ENCODE measurements at regions not wholly inside any gene's neighbourhood (a gene's known extent, or its start where the extent isn't known, plus 50 kb on each side); places are given as distances from the start of the nearest gene placed in this dataset.
"Not testable (repeated sequence)": the region's sequence is repeated elsewhere in the genome, so short reads cannot be mapped to it uniquely, and the experiment has no call there.

DNA sequence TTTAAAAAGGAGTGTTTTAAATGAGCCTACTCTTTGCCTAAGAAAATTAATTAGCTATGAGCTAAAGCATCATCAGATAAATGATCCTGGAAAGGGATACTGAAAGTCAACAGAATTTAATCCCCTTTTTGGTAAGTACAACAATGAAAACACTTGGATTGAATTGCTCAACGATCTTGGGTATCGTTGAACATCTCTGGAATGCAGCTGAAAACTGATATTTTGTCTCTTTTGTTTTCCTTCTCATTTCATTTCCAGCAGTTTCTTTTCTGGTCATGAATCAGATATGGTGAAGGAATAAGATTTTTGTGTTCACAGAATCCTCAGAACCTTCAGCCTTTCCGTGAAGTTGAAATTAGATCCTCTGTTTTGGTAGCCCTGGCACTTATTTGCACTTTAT is 771.2 kb downstream of the FSCB start:
- DNase-seq (ENCODE audit: low spot score): no peak

DNA sequence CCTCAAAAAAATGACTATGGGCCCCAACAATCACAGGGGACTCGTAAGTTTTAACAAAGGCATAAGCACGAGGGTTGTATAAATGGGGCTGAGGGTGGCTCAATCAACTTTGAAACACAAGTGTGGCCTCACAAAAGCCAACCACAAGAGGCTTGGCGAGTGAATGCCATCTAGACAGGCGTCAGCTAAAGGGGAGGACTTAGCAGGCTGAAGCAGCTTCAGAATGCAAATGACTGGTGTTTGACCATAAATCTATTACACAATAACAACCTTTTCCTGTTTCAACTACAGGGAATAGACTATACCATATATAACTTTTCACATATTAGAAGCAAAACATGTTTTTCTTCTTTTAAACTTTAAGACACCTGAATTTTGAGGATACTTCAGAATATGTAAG is 777.9 kb downstream of the FSCB start:
- DNase-seq (ENCODE audit: low spot score): no peak

DNA sequence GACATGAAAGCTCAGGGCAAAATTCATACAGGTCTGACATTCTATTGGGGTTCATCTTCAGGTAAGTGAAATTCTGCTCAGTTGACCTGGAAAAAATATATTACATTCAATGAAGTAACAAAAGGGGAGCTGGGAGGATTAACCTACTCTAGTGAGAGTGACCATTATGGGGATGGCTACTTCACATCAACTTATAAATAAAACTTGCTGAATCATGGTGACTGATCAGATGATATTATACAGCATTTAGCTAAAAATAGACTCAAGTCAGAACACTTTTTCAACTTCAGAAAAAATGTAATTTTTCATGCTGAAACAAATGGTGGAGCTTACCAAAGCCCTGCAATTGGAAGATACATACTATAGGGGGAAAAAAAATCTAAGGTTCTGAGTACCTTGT is 800.2 kb downstream of the FSCB start:
- no peak for DNase-seq (ENCODE audit: low spot score)

DNA sequence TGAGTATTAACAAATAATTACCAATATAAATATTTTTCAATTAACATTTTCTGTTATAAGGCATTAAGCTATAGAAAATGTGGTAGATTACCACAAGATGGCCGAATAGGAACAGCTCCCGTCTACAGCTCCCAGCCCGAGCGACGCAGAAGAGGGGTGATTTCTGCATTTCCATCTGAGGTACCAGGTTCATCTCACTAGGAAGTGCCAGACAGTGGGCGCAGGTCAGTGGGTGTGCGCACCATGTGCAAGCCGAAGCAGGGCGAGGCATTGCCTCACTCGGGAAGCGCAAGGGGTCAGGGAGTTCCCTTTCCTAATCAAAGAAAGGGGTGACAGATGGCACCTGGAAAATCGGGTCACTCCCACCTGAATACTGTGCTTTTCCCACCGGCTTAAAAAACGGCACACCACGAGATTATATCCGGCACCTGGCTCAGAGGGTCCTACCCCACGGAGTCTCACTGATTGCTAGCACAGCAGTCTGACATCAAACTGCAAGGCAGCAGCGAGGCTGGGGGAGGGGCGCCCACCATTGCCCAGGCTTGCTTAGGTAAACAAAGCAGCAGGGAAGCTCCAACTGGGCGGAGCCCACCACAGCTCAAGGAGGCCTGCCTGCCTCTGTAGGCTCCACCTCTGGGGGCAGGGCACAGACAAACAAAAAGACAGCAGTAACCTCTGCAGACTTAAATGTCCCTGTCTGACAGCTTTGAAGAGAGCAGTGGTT is 808.4 kb downstream of the FSCB start:
- DNase-seq (ENCODE audit: low spot score): not testable (repeated sequence)

DNA sequence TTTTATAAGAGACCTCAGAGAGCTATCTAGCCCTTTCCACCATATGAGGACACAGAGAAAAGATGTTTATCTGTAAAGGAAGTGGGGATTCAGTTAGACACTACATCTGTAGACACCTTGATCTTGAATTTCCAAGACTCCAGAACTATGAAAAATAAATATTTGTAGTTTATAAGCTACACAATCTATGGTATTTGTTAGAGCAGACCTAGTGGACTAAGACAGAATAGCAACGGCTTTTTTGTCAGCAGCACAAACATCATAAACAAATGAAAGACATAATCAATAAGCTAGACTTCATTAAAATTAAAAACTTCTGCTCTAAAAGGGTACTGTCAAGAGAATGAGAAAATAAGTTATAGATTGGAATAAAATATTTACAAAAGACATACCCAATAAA is 810.1 kb downstream of the FSCB start:
- no peak for DNase-seq (ENCODE audit: low spot score)

DNA sequence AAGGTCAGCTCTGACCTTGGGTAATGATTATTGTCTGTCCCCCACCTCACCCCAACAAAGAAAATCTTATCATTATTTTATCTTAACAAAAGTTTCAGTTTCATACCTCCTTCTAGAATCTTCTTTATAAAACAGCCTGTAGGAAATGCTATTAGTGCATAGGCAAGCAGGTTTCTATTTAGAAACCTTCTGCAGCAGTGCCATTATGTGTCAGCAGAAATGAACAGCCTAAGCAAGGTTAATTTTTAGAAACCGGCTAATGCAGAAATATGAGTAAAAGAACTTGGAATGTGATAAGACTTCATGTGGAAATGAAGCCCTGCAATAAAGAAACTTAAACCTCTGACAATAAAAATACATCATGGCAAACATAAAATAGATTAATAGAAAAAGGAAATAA is 814.4 kb downstream of the FSCB start:
- no peak for DNase-seq (ENCODE audit: low spot score)

DNA sequence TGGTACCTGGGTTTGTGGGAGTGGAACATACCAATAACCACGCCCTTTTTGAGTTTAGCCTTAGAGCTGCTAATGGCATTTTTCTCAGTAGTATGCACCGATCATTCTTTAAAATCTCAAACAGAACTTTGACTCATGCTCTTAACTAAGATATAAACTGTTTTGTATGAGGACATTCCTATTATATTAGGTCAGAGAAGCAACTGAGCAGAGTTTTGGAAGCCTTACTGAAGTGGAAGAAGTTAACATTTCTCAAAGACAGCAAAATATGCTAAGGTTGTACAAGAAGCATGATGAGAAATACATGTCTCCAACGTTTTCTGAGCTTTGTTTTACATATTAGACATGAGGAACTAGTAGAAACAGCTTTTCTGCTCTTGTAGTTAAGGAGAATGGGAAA is 819.2 kb downstream of the FSCB start:
- DNase-seq (ENCODE audit: low spot score): no peak

DNA sequence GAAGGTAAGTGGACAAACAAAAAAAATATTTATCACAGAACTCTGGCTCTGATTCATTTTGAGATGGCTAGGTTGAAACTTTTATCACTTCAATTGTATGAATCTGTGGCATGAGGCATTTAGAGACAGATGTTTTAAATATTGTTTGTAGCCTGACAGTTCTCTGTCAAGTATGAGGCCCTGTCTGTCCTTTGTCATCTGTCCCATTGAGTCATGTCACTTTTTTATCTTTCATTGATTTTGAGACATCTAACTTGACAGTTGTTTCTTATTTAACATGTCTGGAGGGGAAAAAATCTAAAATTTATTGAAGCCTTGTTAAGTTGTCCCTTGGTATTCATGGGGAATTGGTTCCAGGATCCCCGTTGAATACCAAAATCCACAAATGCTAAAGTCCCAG is 829.5 kb downstream of the FSCB start:
- DNase-seq (ENCODE audit: low spot score): no peak

DNA sequence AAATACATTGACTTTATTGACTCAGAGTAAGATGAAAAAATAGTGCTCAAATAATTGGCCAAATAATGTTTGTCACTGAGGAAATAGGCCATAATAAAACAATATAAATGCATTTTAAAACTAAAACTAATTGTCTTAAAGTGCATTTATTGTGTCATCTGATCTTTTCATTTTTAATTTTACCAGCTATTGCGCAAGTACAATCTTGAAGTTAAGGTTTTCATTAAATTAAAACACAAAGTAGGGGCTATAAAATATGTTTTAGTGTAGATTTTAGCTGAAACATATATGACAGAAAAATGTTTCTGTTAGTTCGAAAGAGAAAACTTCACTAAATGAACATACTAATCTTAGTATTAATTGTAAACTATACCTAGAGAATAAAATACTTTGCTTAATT is 832.8 kb downstream of the FSCB start:
- DNase-seq (ENCODE audit: low spot score): no peak

DNA sequence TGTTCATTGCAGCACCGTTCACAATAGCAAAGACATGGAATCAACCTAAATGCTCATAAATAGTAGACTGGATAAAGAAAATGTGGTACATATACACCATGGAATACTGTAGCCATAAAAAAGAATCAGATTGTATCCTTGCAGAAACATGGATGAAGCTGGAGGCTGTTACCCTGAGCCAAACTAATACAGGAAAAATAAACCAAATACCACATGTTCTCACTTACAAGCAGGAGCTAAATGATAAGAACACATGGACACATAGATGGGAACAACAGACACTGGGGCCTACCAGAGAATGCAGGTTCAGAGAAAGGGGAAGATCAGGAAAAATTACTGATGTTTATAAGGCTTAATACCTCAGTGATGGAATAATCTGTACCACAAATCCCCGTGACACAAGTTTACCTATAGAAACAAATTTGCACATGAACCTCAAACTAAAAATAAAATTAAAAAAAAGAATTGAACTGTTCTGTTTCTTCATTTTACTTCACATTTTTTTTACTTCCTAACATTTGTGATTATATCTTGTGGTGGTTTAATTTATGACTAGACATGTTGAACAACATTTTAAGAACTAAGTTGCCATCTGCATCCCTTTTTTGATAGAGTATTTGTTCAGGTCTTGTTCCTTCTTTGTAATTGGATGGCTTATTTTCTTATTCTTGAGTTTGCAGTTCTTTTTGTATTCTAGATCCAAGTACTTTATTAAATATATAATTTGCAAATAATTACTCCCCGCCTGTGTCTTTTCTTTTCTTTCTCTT is 835.2 kb downstream of the FSCB start:
- no peak for DNase-seq (ENCODE audit: low spot score)

DNA sequence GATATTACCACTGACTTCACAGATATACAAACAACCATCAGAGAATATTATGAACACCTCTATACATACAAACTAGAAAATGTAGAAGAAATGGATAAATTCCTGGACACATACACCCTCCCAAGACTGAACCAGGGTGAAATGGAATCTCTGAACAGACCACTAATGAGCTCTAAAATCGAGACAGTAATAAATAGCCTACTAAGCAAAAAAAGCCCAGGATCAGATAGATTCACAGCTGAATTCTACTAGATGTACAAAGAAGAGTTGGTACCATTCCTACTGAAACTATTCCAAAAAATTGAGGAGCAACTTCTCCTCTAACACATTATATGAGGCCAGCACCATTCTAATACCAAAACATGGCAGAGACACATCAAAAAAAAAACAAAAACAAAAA is 837.7 kb downstream of the FSCB start:
- DNase-seq (ENCODE audit: low spot score): no peak

DNA sequence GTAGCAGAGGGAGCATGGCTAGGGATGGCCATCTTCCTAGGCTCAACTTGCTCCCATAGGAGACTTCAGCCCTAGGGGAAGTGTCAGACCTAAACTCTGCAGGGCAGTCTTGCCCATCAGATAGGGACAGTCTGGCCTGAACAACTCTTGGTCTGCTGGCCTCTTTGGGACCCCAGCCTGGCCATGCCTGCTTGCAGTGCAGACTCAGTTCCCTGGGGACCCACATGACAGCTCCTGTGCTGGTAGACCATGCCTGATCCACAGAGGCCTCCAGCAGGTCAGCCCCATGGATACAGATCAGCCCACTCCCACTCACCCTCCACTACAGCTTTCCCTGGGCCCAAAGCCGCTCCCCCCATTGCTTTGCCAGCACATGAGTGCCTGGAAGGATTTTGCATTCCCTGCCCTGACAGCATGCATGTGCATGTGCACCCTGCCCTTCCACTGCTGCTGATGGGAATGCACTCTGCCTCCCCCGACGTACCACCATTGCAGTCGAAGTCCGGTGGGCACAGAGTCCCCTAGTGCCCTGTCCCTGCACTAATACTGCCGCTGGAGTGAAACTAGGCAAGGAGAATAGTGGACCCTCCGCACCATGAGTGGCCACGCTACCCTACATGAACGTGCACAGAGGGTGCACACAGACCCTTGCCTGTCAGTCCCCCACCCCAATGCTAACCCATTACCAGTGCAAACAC is 841.4 kb downstream of the FSCB start:
- no peak for DNase-seq (ENCODE audit: low spot score)

DNA sequence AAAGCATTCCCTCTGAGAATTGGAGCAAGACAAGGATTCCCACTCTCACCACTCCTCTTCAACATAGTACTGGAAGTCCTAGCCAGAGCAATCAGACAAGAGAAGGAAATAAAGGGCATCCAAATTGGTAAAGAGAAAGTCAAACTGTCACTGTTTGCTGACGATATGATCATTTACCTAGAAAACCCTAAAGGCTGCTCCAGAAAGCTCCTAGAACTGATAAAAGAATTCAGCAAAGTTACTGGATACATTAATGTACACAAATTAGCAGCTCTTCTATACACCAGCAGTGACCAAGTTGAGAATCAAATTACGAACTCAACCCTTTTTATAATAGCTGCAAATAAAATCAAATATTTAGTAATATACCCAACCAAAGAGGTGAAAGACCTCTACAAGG is 851.9 kb downstream of the FSCB start:
- not testable (repeated sequence) for DNase-seq (ENCODE audit: low spot score)

DNA sequence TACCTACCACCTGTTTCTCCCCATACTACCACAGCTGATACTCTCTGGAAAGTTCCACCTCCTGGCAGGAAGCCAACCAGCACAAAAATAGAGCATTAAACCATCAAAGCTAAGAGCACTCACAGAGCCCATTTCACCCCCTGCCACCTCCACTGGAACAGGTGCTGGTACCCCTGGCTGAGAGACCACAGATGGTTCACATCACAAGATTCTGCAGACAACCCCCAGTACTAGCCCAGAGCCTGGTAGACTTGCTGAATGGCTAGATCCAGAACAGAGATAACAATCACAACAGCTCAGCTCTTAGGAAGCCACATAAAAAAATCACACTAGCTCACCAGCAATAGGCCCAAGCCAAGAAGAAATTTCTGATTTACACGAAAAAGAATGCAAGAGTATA is 855.2 kb downstream of the FSCB start:
- DNase-seq (ENCODE audit: low spot score): no peak

DNA sequence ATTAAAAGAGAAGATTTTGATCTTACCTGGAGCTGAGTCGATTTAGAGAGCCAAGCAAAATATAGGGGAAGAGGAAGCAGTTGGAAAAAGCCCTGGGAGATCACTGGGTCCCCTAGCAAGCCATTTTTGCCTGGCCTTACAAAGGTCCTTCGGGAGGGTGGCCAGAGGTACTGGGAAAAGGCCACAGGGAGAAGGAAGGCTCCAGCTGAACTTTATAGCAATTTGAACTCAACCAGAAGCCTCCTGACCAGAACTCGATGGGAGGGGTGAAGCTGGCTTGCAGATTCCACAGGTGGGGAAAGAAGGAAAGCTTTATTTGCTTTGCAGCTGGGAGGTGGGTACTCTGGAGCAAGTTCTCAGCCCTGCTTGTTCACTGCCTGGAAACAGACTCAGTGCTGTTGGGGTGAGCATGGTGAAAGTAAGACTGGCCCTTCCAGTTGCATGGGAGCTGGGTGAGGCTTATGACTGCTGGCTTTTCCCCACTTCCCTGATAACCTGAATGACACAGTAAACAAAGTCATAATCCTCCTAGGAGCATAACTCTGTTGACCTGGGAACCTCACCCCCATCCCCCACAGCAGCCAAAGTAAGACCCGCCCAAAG is 855.8 kb downstream of the FSCB start:
- DNase-seq (ENCODE audit: low spot score): no peak

DNA sequence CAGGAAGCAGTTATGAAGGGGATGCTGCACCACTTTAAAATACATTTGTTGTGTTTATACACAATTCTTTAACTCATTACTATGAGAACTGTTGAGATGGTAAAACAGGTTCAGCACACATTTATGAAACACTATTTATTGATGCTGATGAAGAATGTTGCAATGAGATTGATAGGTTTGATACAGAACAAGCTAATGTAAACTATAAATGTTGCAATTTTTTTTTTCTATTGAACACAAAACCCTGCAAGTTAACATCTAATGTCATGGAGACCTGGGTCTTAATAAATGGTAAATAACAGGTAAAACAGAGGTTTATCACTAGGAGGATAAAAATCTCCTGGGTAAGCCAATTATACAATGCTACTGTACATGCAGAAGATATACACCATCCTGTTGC is 857.6 kb downstream of the FSCB start:
- no peak for DNase-seq (ENCODE audit: low spot score)

DNA sequence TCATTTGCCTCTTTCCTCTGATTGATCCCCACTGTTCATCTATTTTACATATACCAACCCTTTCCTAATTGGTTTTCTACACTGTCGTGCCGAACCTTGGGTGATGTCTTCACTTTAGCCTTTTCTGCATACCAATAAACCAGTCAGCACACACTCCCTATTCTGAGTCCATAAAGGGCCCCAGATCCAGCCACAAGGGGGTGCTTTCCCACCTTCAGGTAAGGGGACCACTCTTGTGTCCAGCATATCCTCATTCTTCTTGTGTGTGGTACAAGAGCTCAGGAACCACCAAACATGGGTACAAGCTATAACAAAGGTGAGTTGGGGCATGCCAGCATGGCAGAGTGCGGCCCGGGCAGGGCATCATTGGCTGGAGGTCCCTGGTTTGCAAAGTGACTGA is 859.8 kb downstream of the FSCB start:
- DNase-seq (ENCODE audit: low spot score): no peak

DNA sequence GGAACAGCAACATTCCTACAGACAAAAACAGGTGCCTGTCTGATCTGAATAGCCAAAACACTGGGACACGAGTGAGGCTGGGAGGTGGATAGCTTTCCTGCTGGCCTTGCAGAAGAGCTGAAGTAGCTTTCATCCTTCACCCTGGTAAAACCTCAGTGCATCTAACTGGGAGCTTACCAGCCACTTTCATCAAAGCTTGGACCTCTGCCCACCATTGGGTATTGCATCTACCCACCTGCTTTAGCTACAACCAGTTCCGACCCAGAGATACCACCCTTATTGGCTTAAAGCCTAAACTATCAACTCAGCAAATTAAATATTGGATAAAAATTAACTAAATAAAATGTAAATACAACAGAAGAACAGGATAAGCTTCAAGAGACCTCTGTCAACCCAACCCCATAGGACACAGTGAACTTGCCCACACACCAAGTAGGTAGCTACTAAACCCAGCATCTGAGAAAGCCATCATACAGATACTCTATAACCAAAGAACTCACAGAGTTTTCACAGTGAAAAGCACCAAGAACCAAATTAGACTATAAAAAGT is 866.3 kb downstream of the FSCB start:
- DNase-seq (ENCODE audit: low spot score): no peak

DNA sequence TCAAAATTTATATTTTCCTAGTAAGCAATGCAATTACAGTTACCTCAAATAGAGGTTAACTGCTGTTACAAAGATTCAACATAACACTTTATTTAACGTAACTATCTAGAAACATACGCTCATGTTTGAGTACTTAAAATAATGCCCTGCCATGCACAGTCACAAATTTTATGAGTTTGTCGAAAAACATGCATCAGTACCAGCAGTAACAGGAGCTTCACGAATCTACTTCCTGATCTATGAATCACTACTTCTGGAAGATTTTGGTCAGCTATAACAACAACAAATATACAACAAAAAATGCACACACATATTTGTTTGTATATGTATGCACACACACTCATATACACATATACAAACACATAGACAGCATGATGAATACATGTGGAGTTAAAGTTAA is 881.8 kb downstream of the FSCB start:
- no peak for DNase-seq (ENCODE audit: low spot score)

DNA sequence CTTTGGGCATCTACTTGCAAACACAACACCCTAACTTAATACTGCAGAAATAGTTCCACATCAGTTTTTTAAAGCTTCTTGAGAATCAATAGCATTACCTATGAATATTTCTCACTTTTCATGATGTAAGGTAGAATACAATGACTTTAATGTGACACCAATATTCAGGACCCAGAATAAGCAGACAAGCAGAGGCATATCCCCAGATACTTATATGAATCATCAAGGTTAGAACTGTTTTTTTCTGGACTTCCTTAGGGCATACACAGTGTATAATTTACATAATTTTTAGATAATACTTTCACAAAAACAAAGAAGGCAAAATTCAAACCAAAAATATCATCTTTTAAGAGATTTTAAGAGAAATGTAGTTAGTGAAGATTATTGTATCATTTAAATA is 885.8 kb downstream of the FSCB start:
- no peak for DNase-seq (ENCODE audit: low spot score)

DNA sequence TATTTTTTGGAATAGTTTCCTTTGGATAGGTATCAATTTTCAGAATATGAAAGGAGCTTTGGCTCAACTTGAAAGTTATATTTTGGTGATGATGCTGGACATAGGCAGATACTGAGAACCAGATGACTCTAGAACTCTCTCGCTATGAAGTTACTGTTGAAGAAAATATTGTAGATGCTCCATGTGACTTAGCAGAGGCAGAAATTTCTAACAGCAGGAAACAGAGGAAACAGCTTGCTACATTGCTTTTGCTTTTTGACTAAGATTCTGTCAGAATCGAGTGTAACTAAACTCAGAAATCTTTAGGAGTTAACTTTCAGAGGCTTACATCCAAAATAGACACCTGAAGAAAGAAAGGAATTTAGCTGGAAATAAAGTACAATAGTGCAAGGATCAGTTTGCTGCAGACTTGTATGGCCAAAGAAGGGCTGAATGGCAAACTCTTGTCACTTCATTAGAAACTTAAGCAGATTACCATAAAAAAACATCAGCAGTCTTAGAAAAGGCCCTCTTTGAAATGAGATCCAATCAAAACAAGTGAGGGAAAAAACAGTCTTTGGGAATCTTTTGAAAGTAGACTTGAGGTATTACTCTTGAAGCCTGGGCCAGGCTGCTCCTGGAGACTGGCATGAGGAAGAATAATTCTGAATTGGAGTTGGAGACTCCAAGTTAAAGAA is 911.8 kb downstream of the FSCB start:
- DNase-seq (ENCODE audit: low spot score): no peak
